GM23338 (cell line): ENCODE measurements at regions not wholly inside any gene's neighbourhood (a gene's known extent, or its start where the extent isn't known, plus 50 kb on each side); places are given as distances from the start of the nearest gene placed in this dataset.

Experiments
- ATAC-seq: fragments of 200-7000 bp; cut with Tn5 transposase; 3 replicates; pipeline ENCODE4 v1.9.1; 2020
- DNase-seq: peaks from one replicate; pipeline ENCODE4 v3.0.0-alpha.2; 2015; ENCODE audit warnings: low spot score
- H2AFZ ChIP-seq: fragments of 200-600 bp; sonication (generic); 2 replicates; pipeline ENCODE4 v1.8.0; 2016; ENCODE audit warnings: antibody characterized with exemption, mild to moderate bottlenecking, moderate library complexity
- H3F3A ChIP-seq: fragments of 200-600 bp; sonication (generic); replicated peaks from 2 replicates; pipeline ENCODE4 v1.8.0; 2017; ENCODE audit warnings: antibody characterized with exemption, mixed run types, low read depth
- H3K27ac ChIP-seq: fragments of 200-600 bp; sonication (generic); 2 replicates; pipeline ENCODE4 v1.6.1; 2016; ENCODE audit warnings: low read depth
- H3K27me3 ChIP-seq: fragments of 200-600 bp; sonication (generic); 2 replicates; pipeline ENCODE4 v1.8.0; 2016; ENCODE audit warnings: mild to moderate bottlenecking, mixed run types, moderate library complexity; ENCODE audit not compliant: insufficient read depth
- H3K36me3 ChIP-seq: fragments of 200-600 bp; sonication (generic); 2 replicates; pipeline ENCODE4 v1.8.0; 2016; ENCODE audit warnings: mild to moderate bottlenecking; ENCODE audit not compliant: insufficient read depth
- H3K4me1 ChIP-seq: fragments of 200-600 bp; sonication (generic); 2 replicates; pipeline ENCODE4 v1.8.0; 2016; ENCODE audit warnings: mild to moderate bottlenecking, moderate library complexity; ENCODE audit not compliant: insufficient read depth
- H3K4me2 ChIP-seq: fragments of 200-600 bp; sonication (generic); 2 replicates; pipeline ENCODE4 v1.7.1; 2017; ENCODE audit warnings: mixed run types
- H3K4me3 ChIP-seq: fragments of 200-600 bp; sonication (generic); 2 replicates; pipeline ENCODE4 v1.6.1; 2016; ENCODE audit warnings: mixed run types
- H3K79me2 ChIP-seq: fragments of 200-600 bp; sonication (generic); replicated peaks from 2 replicates; pipeline ENCODE4 v1.8.0; 2017; ENCODE audit warnings: mild to moderate bottlenecking; ENCODE audit not compliant: insufficient read depth
- H3K9me2 ChIP-seq: fragments of 200-600 bp; sonication (generic); 2 replicates; pipeline ENCODE4 v1.8.0; 2017; ENCODE audit not compliant: insufficient read depth
- H4K20me1 ChIP-seq: fragments of 200-600 bp; sonication (generic); replicated peaks from 2 replicates; pipeline ENCODE4 v1.8.0; 2017; ENCODE audit warnings: mild to moderate bottlenecking; ENCODE audit not compliant: insufficient read depth
- H3K27ac Mint-ChIP-seq: 2 replicates; pipeline ENCODE4 v1.8.0; 2020; ENCODE audit warnings: inconsistent platforms, mild to moderate bottlenecking, moderate library complexity, mixed read lengths
- H3K27me3 Mint-ChIP-seq: 3 replicates; pipeline ENCODE4 v1.8.0; 2022; ENCODE audit warnings: low read depth, mild to moderate bottlenecking, moderate library complexity, mixed read lengths, inconsistent platforms; ENCODE audit not compliant: insufficient read depth, poor library complexity
- H3K36me3 Mint-ChIP-seq: 3 replicates; pipeline ENCODE4 v1.8.0; 2021; ENCODE audit warnings: low read depth, mild to moderate bottlenecking, inconsistent platforms, moderate library complexity, mixed read lengths
- H3K4me1 Mint-ChIP-seq: 3 replicates; pipeline ENCODE4 v1.8.0; 2020; ENCODE audit warnings: mild to moderate bottlenecking, inconsistent platforms, mixed read lengths
- H3K4me3 Mint-ChIP-seq: 3 replicates; pipeline ENCODE4 v1.8.0; 2021; ENCODE audit warnings: moderate library complexity, mild to moderate bottlenecking, inconsistent platforms, mixed read lengths
- H3K9me3 Mint-ChIP-seq: 3 replicates; pipeline ENCODE4 v1.8.0; 2020; ENCODE audit warnings: moderate library complexity, mild to moderate bottlenecking, inconsistent platforms, mixed read lengths
- CREB1 ChIP-seq: fragments of 250-450 bp; sonication (Bioruptor Pico); IDR thresholded peaks from 2 replicates; pipeline ENCODE4 v1.5.0; 2020; ENCODE audit warnings: low read depth, mild to moderate bottlenecking, moderate library complexity
- EZH2 ChIP-seq: fragments of 200-600 bp; sonication (generic); IDR thresholded peaks from one replicate; pipeline ENCODE4 v1.8.0; 2017; ENCODE audit warnings: antibody characterized with exemption, mild to moderate bottlenecking, low read depth; ENCODE audit not compliant: unreplicated experiment
- EZH2phosphoT487 ChIP-seq: fragments of 200-600 bp; sonication (generic); IDR thresholded peaks from one replicate; pipeline ENCODE4 v1.8.1; 2018; ENCODE audit warnings: antibody characterized with exemption; ENCODE audit not compliant: unreplicated experiment
- JUNB ChIP-seq: IDR thresholded peaks from one replicate; pipeline ENCODE4 v1.6.1; 2016; ENCODE audit warnings: antibody characterized with exemption; ENCODE audit not compliant: unreplicated experiment
- NANOG ChIP-seq: IDR thresholded peaks from 2 replicates; pipeline ENCODE4 v1.6.1; 2016; ENCODE audit warnings: antibody characterized with exemption, borderline replicate concordance
- POLR2AphosphoS5 ChIP-seq: IDR thresholded peaks from 2 replicates; pipeline ENCODE4 v1.6.1; 2016; ENCODE audit warnings: antibody characterized with exemption, low read depth
- ZNF114 ChIP-seq: fragments of 250-450 bp; sonication (Bioruptor Pico); IDR thresholded peaks from 2 replicates; pipeline ENCODE4 v1.5.0; 2020; ENCODE audit warnings: mild to moderate bottlenecking, moderate library complexity
- ZNF331 ChIP-seq: fragments of 250-450 bp; sonication (Bioruptor Pico); IDR thresholded peaks from 2 replicates; pipeline ENCODE4 v1.5.0; 2020; ENCODE audit warnings: low read depth, mild to moderate bottlenecking, moderate library complexity
- TF ChIP-seq, protein P1 (sequence below): IDR thresholded peaks from one replicate; pipeline ENCODE4 v1.6.1; 2018; ENCODE audit warnings: antibody characterized with exemption; ENCODE audit not compliant: unreplicated experiment
- TF ChIP-seq, protein P2 (sequence below): IDR thresholded peaks from 2 replicates; pipeline ENCODE4 v1.6.1; 2016; ENCODE audit warnings: antibody characterized with exemption
- TF ChIP-seq, protein P3 (sequence below): fragments of 250-450 bp; sonication (Bioruptor Pico); IDR thresholded peaks from 2 replicates; pipeline ENCODE4 v1.5.0; 2020; ENCODE audit warnings: mild to moderate bottlenecking, moderate library complexity

DNA sequence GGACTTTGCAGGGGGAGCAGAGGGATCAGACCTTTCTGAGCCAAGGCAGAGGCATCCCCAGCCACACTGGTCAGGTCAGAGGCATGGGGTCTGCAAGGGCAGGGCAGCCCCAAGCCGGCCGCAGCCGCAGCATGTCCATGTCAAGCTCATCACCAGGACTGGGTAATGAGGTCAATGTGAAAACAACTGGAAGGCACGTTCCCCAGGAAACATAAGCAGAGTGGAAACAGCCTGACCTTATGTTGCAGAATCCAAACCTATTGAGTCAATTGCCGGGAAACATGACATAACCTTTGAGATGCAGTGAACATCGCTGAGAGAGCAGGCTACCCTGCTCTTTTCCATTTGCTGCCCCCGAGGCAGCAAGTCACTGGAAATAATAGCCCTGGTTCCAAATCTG is 315.1 kb upstream of the IGF1R start (continued):
- TF ChIP-seq NANOG, result no peak
- TF ChIP-seq ZNF331 (CRISPR knock-in tag), result no peak
- no peak for TF ChIP-seq JUNB
- TF ChIP-seq, protein P1, sequence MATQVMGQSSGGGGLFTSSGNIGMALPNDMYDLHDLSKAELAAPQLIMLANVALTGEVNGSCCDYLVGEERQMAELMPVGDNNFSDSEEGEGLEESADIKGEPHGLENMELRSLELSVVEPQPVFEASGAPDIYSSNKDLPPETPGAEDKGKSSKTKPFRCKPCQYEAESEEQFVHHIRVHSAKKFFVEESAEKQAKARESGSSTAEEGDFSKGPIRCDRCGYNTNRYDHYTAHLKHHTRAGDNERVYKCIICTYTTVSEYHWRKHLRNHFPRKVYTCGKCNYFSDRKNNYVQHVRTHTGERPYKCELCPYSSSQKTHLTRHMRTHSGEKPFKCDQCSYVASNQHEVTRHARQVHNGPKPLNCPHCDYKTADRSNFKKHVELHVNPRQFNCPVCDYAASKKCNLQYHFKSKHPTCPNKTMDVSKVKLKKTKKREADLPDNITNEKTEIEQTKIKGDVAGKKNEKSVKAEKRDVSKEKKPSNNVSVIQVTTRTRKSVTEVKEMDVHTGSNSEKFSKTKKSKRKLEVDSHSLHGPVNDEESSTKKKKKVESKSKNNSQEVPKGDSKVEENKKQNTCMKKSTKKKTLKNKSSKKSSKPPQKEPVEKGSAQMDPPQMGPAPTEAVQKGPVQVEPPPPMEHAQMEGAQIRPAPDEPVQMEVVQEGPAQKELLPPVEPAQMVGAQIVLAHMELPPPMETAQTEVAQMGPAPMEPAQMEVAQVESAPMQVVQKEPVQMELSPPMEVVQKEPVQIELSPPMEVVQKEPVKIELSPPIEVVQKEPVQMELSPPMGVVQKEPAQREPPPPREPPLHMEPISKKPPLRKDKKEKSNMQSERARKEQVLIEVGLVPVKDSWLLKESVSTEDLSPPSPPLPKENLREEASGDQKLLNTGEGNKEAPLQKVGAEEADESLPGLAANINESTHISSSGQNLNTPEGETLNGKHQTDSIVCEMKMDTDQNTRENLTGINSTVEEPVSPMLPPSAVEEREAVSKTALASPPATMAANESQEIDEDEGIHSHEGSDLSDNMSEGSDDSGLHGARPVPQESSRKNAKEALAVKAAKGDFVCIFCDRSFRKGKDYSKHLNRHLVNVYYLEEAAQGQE, result no peak
- TF ChIP-seq, protein P2, sequence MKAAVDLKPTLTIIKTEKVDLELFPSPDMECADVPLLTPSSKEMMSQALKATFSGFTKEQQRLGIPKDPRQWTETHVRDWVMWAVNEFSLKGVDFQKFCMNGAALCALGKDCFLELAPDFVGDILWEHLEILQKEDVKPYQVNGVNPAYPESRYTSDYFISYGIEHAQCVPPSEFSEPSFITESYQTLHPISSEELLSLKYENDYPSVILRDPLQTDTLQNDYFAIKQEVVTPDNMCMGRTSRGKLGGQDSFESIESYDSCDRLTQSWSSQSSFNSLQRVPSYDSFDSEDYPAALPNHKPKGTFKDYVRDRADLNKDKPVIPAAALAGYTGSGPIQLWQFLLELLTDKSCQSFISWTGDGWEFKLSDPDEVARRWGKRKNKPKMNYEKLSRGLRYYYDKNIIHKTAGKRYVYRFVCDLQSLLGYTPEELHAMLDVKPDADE, result no peak
- TF ChIP-seq POLR2AphosphoS5, result no peak
- TF ChIP-seq EZH2phosphoT487, result no peak

DNA sequence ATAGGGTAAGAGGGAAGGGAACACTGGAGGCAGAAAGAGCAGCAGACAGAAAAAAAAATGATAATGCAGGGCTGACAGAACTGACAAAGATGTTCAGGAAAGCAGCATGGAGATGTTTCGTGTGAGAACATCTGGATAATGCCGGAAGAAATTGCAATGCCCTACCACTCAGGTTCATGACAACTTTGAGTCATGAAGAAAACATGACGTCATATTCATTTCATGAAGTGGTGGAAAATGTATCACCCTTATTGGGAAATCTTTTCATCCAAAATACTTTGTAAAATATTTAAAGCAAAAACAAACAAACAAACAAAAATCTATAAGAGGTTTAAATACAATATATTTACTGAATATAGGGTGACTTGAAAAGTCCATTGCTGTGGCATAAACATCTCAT is 305.4 kb upstream of the IGF1R start:
- Histone ChIP-seq H3K4me1 (no peaks in the 10 kb centered on the region), H3K4me2 (no peak overlapping the region), H2AFZ (no peak overlapping the region), H3F3A (no peaks in the 10 kb centered on the region), H4K20me1 (no peaks in the 10 kb centered on the region), H3K36me3 (no peaks in the 10 kb centered on the region), H3K27me3 (no peaks in the 10 kb centered on the region), H3K9me2 (0 out of 2 replicates have a peak, but pooled peaks cover 3% of the 10 kb centered on the region), H3K4me3 (no peak overlapping the region), H3K27ac (no peak overlapping the region), H3K79me2 (no peaks in the 10 kb centered on the region)
- Mint-ChIP-seq H3K36me3 (no peaks in the 10 kb centered on the region), H3K27me3 (peaks cover 2% of the 10 kb centered on the region), H3K9me3 (no peaks in the 10 kb centered on the region), H3K27ac (no peak overlapping the region), H3K4me1 (no peaks in the 10 kb centered on the region), H3K4me3 (no peak overlapping the region)
- no peak for ATAC-seq
- no peak for DNase-seq
- TF ChIP-seq EZH2phosphoT487 (no peak), NANOG (no peak), ZNF114 (CRISPR knock-in tag) (no peak), POLR2AphosphoS5 (no peak), EZH2 (no peak), CREB1 (CRISPR knock-in tag) (no peak)
- TF ChIP-seq, protein P3, sequence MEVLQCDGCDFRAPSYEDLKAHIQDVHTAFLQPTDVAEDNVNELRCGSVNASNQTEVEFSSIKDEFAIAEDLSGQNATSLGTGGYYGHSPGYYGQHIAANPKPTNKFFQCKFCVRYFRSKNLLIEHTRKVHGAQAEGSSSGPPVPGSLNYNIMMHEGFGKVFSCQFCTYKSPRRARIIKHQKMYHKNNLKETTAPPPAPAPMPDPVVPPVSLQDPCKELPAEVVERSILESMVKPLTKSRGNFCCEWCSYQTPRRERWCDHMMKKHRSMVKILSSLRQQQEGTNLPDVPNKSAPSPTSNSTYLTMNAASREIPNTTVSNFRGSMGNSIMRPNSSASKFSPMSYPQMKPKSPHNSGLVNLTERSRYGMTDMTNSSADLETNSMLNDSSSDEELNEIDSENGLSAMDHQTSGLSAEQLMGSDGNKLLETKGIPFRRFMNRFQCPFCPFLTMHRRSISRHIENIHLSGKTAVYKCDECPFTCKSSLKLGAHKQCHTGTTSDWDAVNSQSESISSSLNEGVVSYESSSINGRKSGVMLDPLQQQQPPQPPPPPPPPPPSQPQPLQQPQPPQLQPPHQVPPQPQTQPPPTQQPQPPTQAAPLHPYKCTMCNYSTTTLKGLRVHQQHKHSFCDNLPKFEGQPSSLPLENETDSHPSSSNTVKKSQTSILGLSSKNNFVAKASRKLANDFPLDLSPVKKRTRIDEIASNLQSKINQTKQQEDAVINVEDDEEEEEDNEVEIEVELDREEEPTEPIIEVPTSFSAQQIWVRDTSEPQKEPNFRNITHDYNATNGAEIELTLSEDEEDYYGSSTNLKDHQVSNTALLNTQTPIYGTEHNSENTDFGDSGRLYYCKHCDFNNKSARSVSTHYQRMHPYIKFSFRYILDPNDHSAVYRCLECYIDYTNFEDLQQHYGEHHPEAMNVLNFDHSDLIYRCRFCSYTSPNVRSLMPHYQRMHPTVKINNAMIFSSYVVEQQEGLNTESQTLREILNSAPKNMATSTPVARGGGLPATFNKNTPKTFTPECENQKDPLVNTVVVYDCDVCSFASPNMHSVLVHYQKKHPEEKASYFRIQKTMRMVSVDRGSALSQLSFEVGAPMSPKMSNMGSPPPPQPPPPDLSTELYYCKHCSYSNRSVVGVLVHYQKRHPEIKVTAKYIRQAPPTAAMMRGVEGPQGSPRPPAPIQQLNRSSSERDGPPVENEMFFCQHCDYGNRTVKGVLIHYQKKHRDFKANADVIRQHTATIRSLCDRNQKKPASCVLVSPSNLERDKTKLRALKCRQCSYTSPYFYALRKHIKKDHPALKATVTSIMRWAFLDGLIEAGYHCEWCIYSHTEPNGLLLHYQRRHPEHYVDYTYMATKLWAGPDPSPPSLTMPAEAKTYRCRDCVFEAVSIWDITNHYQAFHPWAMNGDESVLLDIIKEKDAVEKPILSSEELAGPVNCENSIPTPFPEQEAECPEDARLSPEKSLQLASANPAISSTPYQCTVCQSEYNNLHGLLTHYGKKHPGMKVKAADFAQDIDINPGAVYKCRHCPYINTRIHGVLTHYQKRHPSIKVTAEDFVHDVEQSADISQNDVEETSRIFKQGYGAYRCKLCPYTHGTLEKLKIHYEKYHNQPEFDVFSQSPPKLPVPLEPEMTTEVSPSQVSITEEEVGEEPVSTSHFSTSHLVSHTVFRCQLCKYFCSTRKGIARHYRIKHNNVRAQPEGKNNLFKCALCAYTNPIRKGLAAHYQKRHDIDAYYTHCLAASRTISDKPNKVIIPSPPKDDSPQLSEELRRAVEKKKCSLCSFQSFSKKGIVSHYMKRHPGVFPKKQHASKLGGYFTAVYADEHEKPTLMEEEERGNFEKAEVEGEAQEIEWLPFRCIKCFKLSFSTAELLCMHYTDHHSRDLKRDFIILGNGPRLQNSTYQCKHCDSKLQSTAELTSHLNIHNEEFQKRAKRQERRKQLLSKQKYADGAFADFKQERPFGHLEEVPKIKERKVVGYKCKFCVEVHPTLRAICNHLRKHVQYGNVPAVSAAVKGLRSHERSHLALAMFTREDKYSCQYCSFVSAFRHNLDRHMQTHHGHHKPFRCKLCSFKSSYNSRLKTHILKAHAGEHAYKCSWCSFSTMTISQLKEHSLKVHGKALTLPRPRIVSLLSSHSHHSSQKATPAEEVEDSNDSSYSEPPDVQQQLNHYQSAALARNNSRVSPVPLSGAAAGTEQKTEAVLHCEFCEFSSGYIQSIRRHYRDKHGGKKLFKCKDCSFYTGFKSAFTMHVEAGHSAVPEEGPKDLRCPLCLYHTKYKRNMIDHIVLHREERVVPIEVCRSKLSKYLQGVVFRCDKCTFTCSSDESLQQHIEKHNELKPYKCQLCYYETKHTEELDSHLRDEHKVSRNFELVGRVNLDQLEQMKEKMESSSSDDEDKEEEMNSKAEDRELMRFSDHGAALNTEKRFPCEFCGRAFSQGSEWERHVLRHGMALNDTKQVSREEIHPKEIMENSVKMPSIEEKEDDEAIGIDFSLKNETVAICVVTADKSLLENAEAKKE (CRISPR knock-in tag), result no peak
- TF ChIP-seq, protein P1, result no peak
